OCI-LY1 (cell line): ENCODE measurements at regions not wholly inside any gene's neighbourhood (a gene's known extent, or its start where the extent isn't known, plus 50 kb on each side); places are given as distances from the start of the nearest gene placed in this dataset.

Source experiments
- H2AFZ ChIP-seq: fragments of 200-600 bp; sonication (generic), shearing (Covaris generic); 2 replicates; pipeline ENCODE4 v1.6.0; 2014; ENCODE audit warnings: antibody characterized with exemption, mild to moderate bottlenecking, low read length
- H3F3A ChIP-seq: fragments of 200-600 bp; sonication (generic), shearing (Covaris generic); 2 replicates; pipeline ENCODE4 v1.6.0; 2014; ENCODE audit warnings: mild to moderate bottlenecking, antibody characterized with exemption, low read length, moderate library complexity; ENCODE audit not compliant: insufficient read depth
- H3K27ac ChIP-seq: fragments of 200-600 bp; sonication (generic); 2 replicates; pipeline ENCODE4 v1.5.1; 2014; ENCODE audit warnings: low read length, mixed run types, mild to moderate bottlenecking, low read depth; ENCODE audit not compliant: poor library complexity, severe bottlenecking
- H3K27me3 ChIP-seq: fragments of 200-600 bp; sonication (generic); 2 replicates; pipeline ENCODE4 v1.6.0; 2014; ENCODE audit warnings: antibody characterized with exemption, mild to moderate bottlenecking, low read length, moderate library complexity; ENCODE audit not compliant: insufficient read depth
- H3K36me3 ChIP-seq: fragments of 200-600 bp; sonication (generic); 2 replicates; pipeline ENCODE4 v1.6.1; 2014; ENCODE audit warnings: mild to moderate bottlenecking, antibody characterized with exemption, low read length, moderate library complexity, mixed read lengths; ENCODE audit not compliant: insufficient read depth
- H3K4me1 ChIP-seq: fragments of 200-600 bp; sonication (generic); 2 replicates; pipeline ENCODE4 v1.5.1; 2014; ENCODE audit warnings: mild to moderate bottlenecking, low read length, moderate library complexity; ENCODE audit not compliant: insufficient read depth, severe bottlenecking
- H3K4me2 ChIP-seq: fragments of 200-600 bp; sonication (generic), shearing (Covaris generic); 2 replicates; pipeline ENCODE4 v1.6.1; 2014; ENCODE audit warnings: low read length
- H3K4me3 ChIP-seq: fragments of 200-600 bp; sonication (generic); 2 replicates; pipeline ENCODE4 v1.5.1; 2014; ENCODE audit warnings: low read length, low read depth, mild to moderate bottlenecking, mixed read lengths; ENCODE audit not compliant: poor library complexity, severe bottlenecking
- H3K79me2 ChIP-seq: fragments of 200-600 bp; shearing (Covaris generic); 2 replicates; pipeline ENCODE4 v1.6.1; 2016; ENCODE audit warnings: mixed run types, low read length, mixed read lengths; ENCODE audit not compliant: insufficient read depth
- H3K9ac ChIP-seq: fragments of 200-600 bp; sonication (generic), shearing (Covaris generic); 2 replicates; pipeline ENCODE4 v1.6.1; 2014; ENCODE audit warnings: mild to moderate bottlenecking, low read length, mixed read lengths
- H3K9me2 ChIP-seq: fragments of 200-600 bp; sonication (generic), shearing (Covaris generic); 2 replicates; pipeline ENCODE4 v1.6.1; 2014; ENCODE audit warnings: low read depth, mild to moderate bottlenecking, low read length, mixed read lengths
- H3K9me3 ChIP-seq: fragments of 200-600 bp; shearing (Covaris generic); 2 replicates; pipeline ENCODE4 v1.6.1; 2014; ENCODE audit warnings: low read length, mixed read lengths
- H4K20me1 ChIP-seq: fragments of 200-600 bp; sonication (generic), shearing (Covaris generic); 2 replicates; pipeline ENCODE4 v1.6.0; 2016; ENCODE audit warnings: mild to moderate bottlenecking, low read length; ENCODE audit not compliant: insufficient read depth
- CTCF ChIP-seq: fragments of 200-600 bp; sonication (generic), shearing (Covaris generic); IDR thresholded peaks from 2 replicates; pipeline ENCODE4 v1.5.1; 2017; ENCODE audit warnings: mild to moderate bottlenecking, antibody characterized with exemption, low read length, moderate library complexity, mixed read lengths
- EZH2 ChIP-seq: fragments of 200-600 bp; sonication (generic), shearing (Covaris generic); IDR thresholded peaks from 2 replicates; pipeline ENCODE4 v1.8.0; 2017; ENCODE audit warnings: borderline replicate concordance, mixed run types, mild to moderate bottlenecking, antibody characterized with exemption, low read length, moderate library complexity, mixed read lengths

GRCh38 chr13:99842405-99842804 lies 129.2 kb downstream of the ZIC5 start:
- Histone ChIP-seq H3K4me1 (no peaks in the 10 kb centered on the region), H3K9ac (no peak overlapping the region), H2AFZ (no peak overlapping the region), H3F3A (no peaks in the 10 kb centered on the region), H3K4me2 (no peak overlapping the region), H3K36me3 (no peaks in the 10 kb centered on the region), H3K9me2 (no peaks in the 10 kb centered on the region), H3K27me3 (no peaks in the 10 kb centered on the region), H3K79me2 (no peaks in the 10 kb centered on the region), H4K20me1 (no peaks in the 10 kb centered on the region), H3K27ac (no peak overlapping the region), H3K4me3 (no peak overlapping the region), H3K9me3 (no peaks in the 10 kb centered on the region)
- TF ChIP-seq CTCF, result no peak
- no peak for TF ChIP-seq EZH2

GRCh38 chr13:99836291-99836690 lies 135.3 kb downstream of the ZIC5 start:
- TF ChIP-seq CTCF, result no peak
- TF ChIP-seq EZH2, result no peak
- H3K79me2 ChIP-seq, result no peaks in the 10 kb centered on the region
- no peaks in the 10 kb centered on the region for H3K9me2 ChIP-seq
- no peak overlapping the region for H3K4me2 ChIP-seq
- no peaks in the 10 kb centered on the region for H3F3A ChIP-seq
- H2AFZ ChIP-seq, result no peak overlapping the region
- no peaks in the 10 kb centered on the region for H3K4me1 ChIP-seq
- no peaks in the 10 kb centered on the region for H3K27me3 ChIP-seq
- no peaks in the 10 kb centered on the region for H3K9me3 ChIP-seq
- H3K4me3 ChIP-seq, result no peak overlapping the region
- no peak overlapping the region for H3K9ac ChIP-seq
- no peaks in the 10 kb centered on the region for H4K20me1 ChIP-seq
- H3K27ac ChIP-seq, result no peak overlapping the region
- no peaks in the 10 kb centered on the region for H3K36me3 ChIP-seq

GRCh38 chr13:99835442-99835841 lies 136.1 kb downstream of the ZIC5 start:
- Histone ChIP-seq H3K79me2 (no peaks in the 10 kb centered on the region), H3K9me3 (no peaks in the 10 kb centered on the region), H3K36me3 (no peaks in the 10 kb centered on the region), H2AFZ (no peak overlapping the region), H3K4me1 (no peaks in the 10 kb centered on the region), H3K27ac (no peak overlapping the region), H3K27me3 (no peaks in the 10 kb centered on the region), H3F3A (no peaks in the 10 kb centered on the region), H4K20me1 (no peaks in the 10 kb centered on the region), H3K4me2 (no peak overlapping the region), H3K9me2 (no peaks in the 10 kb centered on the region), H3K4me3 (no peak overlapping the region), H3K9ac (no peak overlapping the region)
- TF ChIP-seq EZH2, result no peak
- TF ChIP-seq CTCF, result no peak
